ENCODE measurements at regions not wholly inside any gene's neighbourhood (a gene's known extent, or its start where the extent isn't known, plus 50 kb on each side); places are given as distances from the start of the nearest gene placed in this dataset.

DNA sequence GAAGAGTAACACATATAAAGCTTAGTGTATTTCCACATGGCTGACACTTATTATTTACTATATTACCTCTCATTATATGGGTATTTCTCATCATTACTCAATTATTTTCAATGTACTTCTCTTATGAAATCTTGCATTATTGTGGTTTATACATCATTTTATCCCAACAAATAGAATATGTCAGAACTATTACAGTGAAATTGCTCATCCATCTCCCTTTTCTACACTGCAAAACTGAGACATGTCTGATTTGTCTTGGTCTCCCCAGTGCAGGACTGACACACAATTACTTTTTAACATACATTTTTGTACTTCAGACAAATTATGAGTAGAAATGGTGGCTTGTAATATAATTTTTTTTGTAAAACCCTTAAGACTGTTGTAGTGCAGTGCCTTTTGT, 600.9 kb downstream of the PLCL1 start:
- intact Hi-C loops (cut with micrococcal nuclease), result no loop called here
- no peaks in the 10 kb centered on the region for H3K36me3 Mint-ChIP-seq (ENCODE audit: low read depth)
- DNase-seq, result no peak
- ChIA-PET CTCF (interaction anchor here (0.9 kb wide), 1 partner anchor 90 kb away, joined by 3 read pairs; no protein-coding TSS in a partner anchor), POLR2A (no interaction called here)
- H3K9me3 Mint-ChIP-seq, result no peaks in the 10 kb centered on the region
- no peak overlapping the region for H3K27ac Mint-ChIP-seq
- ATAC-seq, result no peak
- H3K4me3 Mint-ChIP-seq, result no peak overlapping the region
- H3K27me3 Mint-ChIP-seq, result peaks cover 9% of the 10 kb centered on the region
- H3K4me1 Mint-ChIP-seq (ENCODE audit: low read depth), result no peaks in the 10 kb centered on the region
- TF ChIP-seq, protein P1, sequence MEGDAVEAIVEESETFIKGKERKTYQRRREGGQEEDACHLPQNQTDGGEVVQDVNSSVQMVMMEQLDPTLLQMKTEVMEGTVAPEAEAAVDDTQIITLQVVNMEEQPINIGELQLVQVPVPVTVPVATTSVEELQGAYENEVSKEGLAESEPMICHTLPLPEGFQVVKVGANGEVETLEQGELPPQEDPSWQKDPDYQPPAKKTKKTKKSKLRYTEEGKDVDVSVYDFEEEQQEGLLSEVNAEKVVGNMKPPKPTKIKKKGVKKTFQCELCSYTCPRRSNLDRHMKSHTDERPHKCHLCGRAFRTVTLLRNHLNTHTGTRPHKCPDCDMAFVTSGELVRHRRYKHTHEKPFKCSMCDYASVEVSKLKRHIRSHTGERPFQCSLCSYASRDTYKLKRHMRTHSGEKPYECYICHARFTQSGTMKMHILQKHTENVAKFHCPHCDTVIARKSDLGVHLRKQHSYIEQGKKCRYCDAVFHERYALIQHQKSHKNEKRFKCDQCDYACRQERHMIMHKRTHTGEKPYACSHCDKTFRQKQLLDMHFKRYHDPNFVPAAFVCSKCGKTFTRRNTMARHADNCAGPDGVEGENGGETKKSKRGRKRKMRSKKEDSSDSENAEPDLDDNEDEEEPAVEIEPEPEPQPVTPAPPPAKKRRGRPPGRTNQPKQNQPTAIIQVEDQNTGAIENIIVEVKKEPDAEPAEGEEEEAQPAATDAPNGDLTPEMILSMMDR (IDR thresholded peaks at IDR 0.05), result no peak

DNA sequence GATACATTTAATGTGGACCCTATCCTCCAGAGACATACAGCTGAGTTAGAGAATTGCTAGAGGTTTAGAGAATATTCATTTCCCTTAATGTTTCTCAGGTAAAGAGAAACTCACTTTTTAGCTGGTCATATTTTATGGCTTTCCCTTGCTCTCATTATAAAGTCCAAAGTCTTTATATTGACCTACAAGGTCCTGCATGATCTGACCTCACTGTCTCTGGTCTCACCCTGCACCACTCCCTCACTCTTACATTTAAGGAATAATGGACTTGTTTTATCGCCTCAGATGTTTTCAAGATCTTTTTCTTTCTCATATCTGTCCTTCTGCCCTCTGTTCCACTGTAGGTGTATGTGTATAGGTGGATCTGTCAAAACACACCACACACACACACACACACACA, 597.3 kb downstream of the PLCL1 start:
- TF ChIP-seq, protein P1 (IDR thresholded peaks at IDR 0.05), result no peak
- DNase-seq (no peak), ATAC-seq (no peak)
- no peak overlapping the region for H3K4me3 Mint-ChIP-seq
- intact Hi-C loops (cut with micrococcal nuclease), result no loop called here
- CTCF ChIA-PET, result no interaction called here
- POLR2A ChIA-PET, result no interaction called here
- H3K36me3 Mint-ChIP-seq (ENCODE audit: low read depth), result no peaks in the 10 kb centered on the region
- H3K27me3 Mint-ChIP-seq, result peaks cover 9% of the 10 kb centered on the region
- no peaks in the 10 kb centered on the region for H3K9me3 Mint-ChIP-seq
- H3K4me1 Mint-ChIP-seq (ENCODE audit: low read depth), result no peaks in the 10 kb centered on the region
- no peak overlapping the region for H3K27ac Mint-ChIP-seq

DNA sequence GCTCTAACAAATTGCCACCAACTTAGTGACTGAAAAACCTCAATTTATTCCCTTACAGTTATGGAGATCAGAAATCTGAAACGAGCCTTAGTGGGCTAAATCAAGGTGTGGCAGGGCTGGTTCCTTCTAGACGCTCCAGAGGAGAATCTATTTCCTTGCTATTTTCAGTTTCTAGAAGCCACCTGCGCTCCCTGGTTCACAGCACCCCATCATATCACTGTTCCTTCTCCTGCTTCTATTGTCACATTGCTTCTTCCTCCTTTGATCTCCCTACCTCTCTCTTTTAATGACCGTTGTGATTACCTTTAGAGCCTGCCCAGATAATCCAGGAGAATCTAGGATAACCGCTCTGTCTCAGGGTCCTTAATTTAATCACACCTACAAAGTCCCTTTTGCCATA, 596.6 kb downstream of the PLCL1 start:
- no peaks in the 10 kb centered on the region for H3K36me3 Mint-ChIP-seq (ENCODE audit: low read depth)
- ChIA-PET CTCF (no interaction called here), POLR2A (no interaction called here)
- no peak overlapping the region for H3K27ac Mint-ChIP-seq
- DNase-seq, result no peak
- TF ChIP-seq, protein P1 (IDR thresholded peaks at IDR 0.05), result no peak
- intact Hi-C loops (cut with micrococcal nuclease), result no loop called here
- H3K4me1 Mint-ChIP-seq (ENCODE audit: low read depth), result no peaks in the 10 kb centered on the region
- no peaks in the 10 kb centered on the region for H3K9me3 Mint-ChIP-seq
- H3K27me3 Mint-ChIP-seq, result peaks cover 10% of the 10 kb centered on the region
- H3K4me3 Mint-ChIP-seq, result no peak overlapping the region
- ATAC-seq, result no peak

DNA sequence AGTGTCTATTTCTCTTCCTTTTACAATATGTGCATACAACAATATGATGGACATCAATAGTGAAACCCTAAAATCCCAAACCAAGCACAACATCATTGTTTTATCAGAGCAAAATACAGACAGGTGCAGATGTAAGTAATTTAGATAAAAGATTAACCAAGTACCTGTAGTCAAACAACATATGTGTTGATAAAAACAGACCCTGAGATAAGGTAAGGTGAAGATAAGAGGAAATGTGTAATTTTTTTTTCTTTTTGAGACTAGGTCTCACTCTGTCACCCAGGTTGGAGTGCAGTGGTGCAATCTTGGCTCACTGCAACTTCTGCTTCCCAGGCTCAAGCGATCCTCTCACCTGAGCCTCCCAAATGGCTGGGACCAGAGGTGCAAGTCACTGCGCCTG, 589.8 kb downstream of the PLCL1 start:
- intact Hi-C loops (cut with micrococcal nuclease), result no loop called here
- Mint-ChIP-seq H3K27ac (no peak overlapping the region), H3K4me1 (ENCODE audit: low read depth) (no peaks in the 10 kb centered on the region), H3K36me3 (ENCODE audit: low read depth) (no peaks in the 10 kb centered on the region), H3K4me3 (no peak overlapping the region), H3K9me3 (no peaks in the 10 kb centered on the region), H3K27me3 (peaks cover 12% of the 10 kb centered on the region)
- TF ChIP-seq, protein P1 (IDR thresholded peaks at IDR 0.05), result no peak
- DNase-seq (no peak), ATAC-seq (no peak)
- ChIA-PET CTCF (no interaction called here), POLR2A (no interaction called here)

DNA sequence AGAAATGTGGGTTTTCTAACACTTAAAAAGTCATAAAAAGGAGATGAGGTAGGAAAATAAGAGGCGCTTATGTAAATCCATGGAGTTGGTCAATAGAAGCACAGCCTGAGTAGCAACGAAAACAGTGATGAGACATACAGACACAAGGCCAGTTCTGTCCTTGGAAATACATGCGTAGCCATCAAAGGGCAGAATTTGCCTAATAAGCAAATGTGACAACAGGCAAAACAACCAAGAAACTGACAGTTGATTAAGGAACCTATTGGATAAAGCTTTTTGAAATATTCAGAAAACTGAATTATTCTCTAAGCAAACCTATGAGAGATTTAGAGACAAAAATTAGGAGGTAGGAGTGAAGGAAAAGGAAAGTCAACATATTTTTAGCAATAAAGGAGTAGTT, 586.3 kb downstream of the PLCL1 start:
- DNase-seq (no peak), ATAC-seq (no peak)
- H3K36me3 Mint-ChIP-seq (ENCODE audit: low read depth), result no peaks in the 10 kb centered on the region

More for the DNA sequence above, 586.3 kb downstream of the PLCL1 start:
- no peak overlapping the region for H3K27ac Mint-ChIP-seq
- TF ChIP-seq, protein P1 (IDR thresholded peaks at IDR 0.05), result no peak
- POLR2A ChIA-PET, result no interaction called here
- H3K27me3 Mint-ChIP-seq, result peaks cover 6% of the 10 kb centered on the region
- H3K4me1 Mint-ChIP-seq (ENCODE audit: low read depth), result no peaks in the 10 kb centered on the region
- intact Hi-C loops (cut with micrococcal nuclease), result no loop called here
- no peak overlapping the region for H3K4me3 Mint-ChIP-seq
- H3K9me3 Mint-ChIP-seq, result no peaks in the 10 kb centered on the region
- CTCF ChIA-PET, result no interaction called here

Data from activated CD8-positive, alpha-beta T cell treated with anti-CD3 and anti-CD28 coated beads for 36 hours (primary cell).